Liver (tissue), 8 donors: ENCODE measurements at regions not wholly inside any gene's neighbourhood (a gene's known extent, or its start where the extent isn't known, plus 50 kb on each side); places are given as distances from the start of the nearest gene placed in this dataset.

Source experiments
- DNase-seq: peaks from one replicate; pipeline ENCODE4 v3.0.0-alpha.2; 2017; ENCODE audit warnings: low spot score
- H3K27ac ChIP-seq, 2 donors: one replicate each; pipeline ENCODE4 v1.7.0; 2013; ENCODE audit warnings: inconsistent platforms in 2 of 2, low read length in 2 of 2, control low read depth in 1 of 2, low read depth in 1 of 2, mild to moderate bottlenecking in 1 of 2
- H3K27me3 ChIP-seq, 4 donors: one replicate each; pipeline versions ENCODE4 v1.6.1 to v1.7.0; 2013; ENCODE audit warnings: low read length in 3 of 4, inconsistent platforms in 1 of 4, mild to moderate bottlenecking in 1 of 4, moderate library complexity in 1 of 4; ENCODE audit not compliant: control insufficient read depth in 4 of 4, insufficient read depth in 4 of 4
- H3K36me3 ChIP-seq, 4 donors: one replicate each; pipeline versions ENCODE4 v1.6.1 to v1.7.0; 2013; ENCODE audit warnings: low read length in 3 of 4, mild to moderate bottlenecking in 3 of 4, low read depth in 1 of 4, moderate library complexity in 1 of 4; ENCODE audit not compliant: control insufficient read depth in 4 of 4, insufficient read depth in 3 of 4
- H3K4me1 ChIP-seq, 4 donors: one replicate each; pipeline versions ENCODE4 v1.6.1 to v1.7.0; 2013; ENCODE audit warnings: low read length in 3 of 4, mild to moderate bottlenecking in 3 of 4, moderate library complexity in 1 of 4; ENCODE audit not compliant: control insufficient read depth in 4 of 4, insufficient read depth in 4 of 4
- H3K4me3 ChIP-seq, 3 donors: one replicate each; pipeline versions ENCODE4 v1.6.1 to v1.7.0; 2013; ENCODE audit warnings: low read length in 3 of 3, control low read depth in 1 of 3, low read depth in 1 of 3, mild to moderate bottlenecking in 1 of 3
- H3K9ac ChIP-seq, 2 donors: one replicate each; pipeline ENCODE4 v1.7.0; 2013; ENCODE audit warnings: low read length in 2 of 2, mild to moderate bottlenecking in 2 of 2, moderate library complexity in 2 of 2, control low read depth in 1 of 2, low read depth in 1 of 2
- H3K9me3 ChIP-seq, 4 donors: one replicate each; pipeline versions ENCODE4 v1.6.1 to v1.7.0; 2013; ENCODE audit warnings: low read length in 3 of 4; ENCODE audit not compliant: control insufficient read depth in 4 of 4
- FOXA1 ChIP-seq: IDR thresholded peaks from 2 replicates; pipeline ENCODE4 v1.6.1; 2016; ENCODE audit warnings: antibody characterized with exemption
- FOXA2 ChIP-seq: IDR thresholded peaks from 2 replicates; pipeline ENCODE4 v1.6.1; 2016; ENCODE audit warnings: antibody characterized with exemption
- GABPA ChIP-seq, 2 donors: IDR thresholded peaks in 1 of 2; conservative IDR thresholded peaks in 1 of 2; 2 replicates each; pipeline ENCODE4 v1.6.1; 2016; ENCODE audit warnings: antibody characterized with exemption in 2 of 2, mild to moderate bottlenecking in 1 of 2, moderate library complexity in 1 of 2
- HNF4A ChIP-seq, 2 donors: conservative IDR thresholded peaks; 2 replicates each; pipeline ENCODE4 v1.6.1; 2016; ENCODE audit warnings: antibody characterized with exemption in 2 of 2, mild to moderate bottlenecking in 2 of 2
- HNF4G ChIP-seq: IDR thresholded peaks from 2 replicates; pipeline ENCODE4 v1.6.1; 2016; ENCODE audit warnings: antibody characterized with exemption
- JUND ChIP-seq, 2 donors: IDR thresholded peaks; 2 replicates each; pipeline ENCODE4 v1.6.1; 2016; ENCODE audit warnings: antibody characterized with exemption in 2 of 2
- NR2F2 ChIP-seq: IDR thresholded peaks from 2 replicates; pipeline ENCODE4 v1.6.1; 2016; ENCODE audit warnings: antibody characterized with exemption
- RAD21 ChIP-seq, 2 donors: IDR thresholded peaks; 2 replicates each; pipeline ENCODE4 v1.6.1; 2016; ENCODE audit warnings: antibody characterized with exemption in 2 of 2, mild to moderate bottlenecking in 2 of 2
- RXRA ChIP-seq, 2 donors: IDR thresholded peaks; 2 replicates each; pipeline ENCODE4 v1.6.1; 2017 to 2018; ENCODE audit warnings: antibody characterized with exemption in 2 of 2, mild to moderate bottlenecking in 1 of 2
- SP1 ChIP-seq: IDR thresholded peaks from 2 replicates; pipeline ENCODE4 v1.6.1; 2018; ENCODE audit warnings: antibody characterized with exemption, mild to moderate bottlenecking
- TAF1 ChIP-seq: conservative IDR thresholded peaks from 2 replicates; pipeline ENCODE4 v1.6.1; 2016; ENCODE audit warnings: antibody characterized with exemption, mild to moderate bottlenecking
- YY1 ChIP-seq: IDR thresholded peaks from 2 replicates; pipeline ENCODE4 v1.6.1; 2016; ENCODE audit warnings: antibody characterized with exemption, mild to moderate bottlenecking
- WGBS: extraction: QIAGEN DNeasy Blood & Tissue Kit; methylation state at CpG from one replicate; pipeline ENCODE4 v1.1.7; 2013; 5-methylcytosine and 5-hydroxymethylcytosine counted together
- TF ChIP-seq, protein P1 (sequence below): IDR thresholded peaks from 2 replicates; pipeline ENCODE4 v1.6.1; 2016; ENCODE audit warnings: antibody characterized with exemption
- TF ChIP-seq, protein P2 (sequence below): IDR thresholded peaks from 2 replicates; pipeline ENCODE4 v1.6.1; 2016; ENCODE audit warnings: antibody characterized with exemption, mild to moderate bottlenecking
- TF ChIP-seq, protein P3 (sequence below): fragments of 150-350 bp; IDR thresholded peaks from 2 replicates; pipeline ENCODE4 v1.5.1; 2017; ENCODE audit warnings: improper control_type of control experiment, low read depth, low read length; ENCODE audit not compliant: missing input control
- TF ChIP-seq, protein P4 (sequence below): IDR thresholded peaks from 2 replicates; pipeline ENCODE4 v1.6.1; 2016; ENCODE audit warnings: antibody characterized with exemption
- TF ChIP-seq, protein P5 (sequence below): IDR thresholded peaks from 2 replicates; pipeline ENCODE4 v1.6.1; 2016; ENCODE audit warnings: antibody characterized with exemption
- donor health status: healthy.
- donor health status: healthy.
- donor health status: healthy.
- donor health status: healthy.
- donor health status: healthy.

DNA sequence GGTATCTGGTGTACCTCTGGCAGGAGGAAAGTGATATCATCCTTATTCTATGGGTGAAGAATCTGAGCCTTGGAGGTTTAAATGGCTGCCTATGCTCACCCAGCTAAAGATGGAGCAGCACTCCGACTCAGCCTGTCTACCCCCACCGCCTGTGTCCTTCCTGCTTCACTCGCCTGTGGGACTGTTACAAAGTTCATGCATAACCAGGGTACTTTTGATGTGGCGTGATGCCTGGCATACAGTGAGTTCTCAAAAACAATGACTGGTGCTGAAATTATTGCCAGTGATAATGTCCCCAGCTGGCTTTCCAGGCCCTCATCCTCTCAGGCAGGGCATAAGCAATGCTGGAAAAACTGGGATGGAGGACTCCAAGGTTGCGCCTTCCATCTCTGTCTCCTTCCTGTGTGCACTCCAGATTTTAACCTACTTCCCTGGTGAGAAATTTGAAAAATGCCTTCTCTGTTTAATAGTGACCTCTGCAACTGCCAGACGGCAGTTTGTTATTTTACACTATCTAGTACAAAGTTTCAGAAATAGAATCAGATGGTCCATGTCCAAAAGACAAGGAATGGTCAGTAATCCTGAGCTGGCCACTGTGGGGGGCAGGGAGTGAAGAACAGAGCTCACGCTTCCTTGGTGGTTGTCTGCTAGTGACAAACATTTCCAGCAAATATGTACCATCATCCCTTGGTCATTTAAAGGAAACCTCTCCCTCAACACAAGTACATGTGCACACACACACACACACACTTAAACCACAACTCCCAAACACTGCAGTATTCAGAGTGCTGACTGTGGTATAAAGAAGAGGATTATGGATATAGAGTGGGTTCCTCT lies 86.5 kb upstream of the NMNAT3 start:
- TF ChIP-seq RAD21 (IDR thresholded peaks at IDR 0.05) (no peak), YY1 (no peak)

DNA sequence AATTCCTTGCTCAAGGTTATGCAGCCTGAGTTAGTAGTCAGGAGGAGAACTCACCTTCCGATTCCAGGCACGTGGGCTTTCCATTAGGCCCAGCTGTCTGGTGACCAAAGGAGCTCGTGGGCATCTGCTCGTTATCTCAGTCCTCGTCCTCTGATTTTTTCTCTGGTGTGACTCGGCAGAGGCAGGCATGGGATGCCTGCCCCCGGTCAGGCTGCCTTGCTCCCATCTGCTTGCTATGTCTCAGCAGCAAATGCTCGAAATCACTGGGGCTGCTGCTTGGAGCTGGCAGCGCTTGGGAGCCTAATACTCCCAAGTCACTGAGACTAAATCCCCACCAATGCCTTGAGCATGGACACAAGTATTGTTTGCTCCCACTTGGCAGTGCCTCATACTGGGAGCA lies 84.5 kb upstream of the NMNAT3 start:
- Histone ChIP-seq H3K4me3 (no peak overlapping the region), H3K4me1 (peaks cover 4 to 23% (median 18%) of the 10 kb centered on the region in 4 donors), H3K27me3 (no peaks in the 10 kb centered on the region), H3K36me3 (no peaks in the 10 kb centered on the region), H3K27ac (no peak overlapping the region), H3K9ac (no peak overlapping the region), H3K9me3 (no peaks in the 10 kb centered on the region)
- DNase-seq = no peak
- TF ChIP-seq, protein P1, sequence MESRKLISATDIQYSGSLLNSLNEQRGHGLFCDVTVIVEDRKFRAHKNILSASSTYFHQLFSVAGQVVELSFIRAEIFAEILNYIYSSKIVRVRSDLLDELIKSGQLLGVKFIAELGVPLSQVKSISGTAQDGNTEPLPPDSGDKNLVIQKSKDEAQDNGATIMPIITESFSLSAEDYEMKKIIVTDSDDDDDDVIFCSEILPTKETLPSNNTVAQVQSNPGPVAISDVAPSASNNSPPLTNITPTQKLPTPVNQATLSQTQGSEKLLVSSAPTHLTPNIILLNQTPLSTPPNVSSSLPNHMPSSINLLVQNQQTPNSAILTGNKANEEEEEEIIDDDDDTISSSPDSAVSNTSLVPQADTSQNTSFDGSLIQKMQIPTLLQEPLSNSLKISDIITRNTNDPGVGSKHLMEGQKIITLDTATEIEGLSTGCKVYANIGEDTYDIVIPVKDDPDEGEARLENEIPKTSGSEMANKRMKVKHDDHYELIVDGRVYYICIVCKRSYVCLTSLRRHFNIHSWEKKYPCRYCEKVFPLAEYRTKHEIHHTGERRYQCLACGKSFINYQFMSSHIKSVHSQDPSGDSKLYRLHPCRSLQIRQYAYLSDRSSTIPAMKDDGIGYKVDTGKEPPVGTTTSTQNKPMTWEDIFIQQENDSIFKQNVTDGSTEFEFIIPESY = no peak
- TF ChIP-seq FOXA1 (no peak), HNF4G (no peak)
- WGBS = 89% methylated on average over 9 of the region's 9 CpGs

More for the DNA sequence above, 86.5 kb upstream of the NMNAT3 start:
- no peak overlapping the region for H3K27ac ChIP-seq
- no peaks in the 10 kb centered on the region for H3K36me3 ChIP-seq
- H3K4me1 ChIP-seq = peaks cover 2 to 15% (median 10%) of the 10 kb centered on the region in 4 donors
- DNase-seq = no peak
- H3K4me3 ChIP-seq = no peak overlapping the region
- no peaks in the 10 kb centered on the region for H3K9me3 ChIP-seq
- no peak overlapping the region for H3K9ac ChIP-seq
- 84% methylated on average over 7 of the region's 7 CpGs for WGBS
- H3K27me3 ChIP-seq = no peaks in the 10 kb centered on the region

DNA sequence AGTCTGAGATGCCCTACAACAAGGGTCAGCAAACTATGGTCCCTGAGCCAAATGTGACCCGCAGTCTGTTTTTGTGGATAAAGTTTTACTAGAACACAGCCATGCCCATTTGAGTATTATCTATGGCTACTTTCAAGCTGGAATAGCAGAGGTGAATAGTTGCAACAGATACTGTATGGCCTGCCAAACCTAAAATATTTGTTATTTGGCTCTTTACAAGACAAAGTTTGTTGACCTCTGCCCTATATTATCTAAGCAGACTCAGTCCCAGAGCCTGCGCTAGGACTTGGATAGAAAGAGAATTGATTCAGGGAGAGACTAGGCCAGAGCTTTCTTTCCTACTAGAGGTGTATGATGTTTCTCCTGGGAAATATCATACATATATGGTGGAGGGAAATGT lies 81.7 kb upstream of the NMNAT3 start:
- Histone ChIP-seq H3K4me3 (no peak overlapping the region), H3K27ac (no peak overlapping the region), H3K4me1 (peaks cover 4 to 23% (median 18%) of the 10 kb centered on the region in 4 donors), H3K9me3 (no peaks in the 10 kb centered on the region), H3K27me3 (no peaks in the 10 kb centered on the region), H3K9ac (no peak overlapping the region), H3K36me3 (no peaks in the 10 kb centered on the region)
- 24% methylated on average over 2 of the region's 2 CpGs for WGBS
- no peak for DNase-seq
- TF ChIP-seq YY1 (peak; percentile 82), HNF4G (peak; percentile 21), JUND (IDR thresholded peaks at IDR 0.05) (peak in 1 of 2 donors; percentile 45), HNF4A (conservative IDR thresholded peaks at IDR 0.05) (peak; percentile 74 to 75), TAF1 (no peak), FOXA2 (peak; percentile 28), NR2F2 (peak; percentile 68), SP1 (peak; percentile 91), FOXA1 (no peak), RXRA (IDR thresholded peaks at IDR 0.05) (peak; percentile 95 to 96), GABPA (IDR thresholded peaks at IDR 0.05 in 1 of 2, conservative IDR thresholded peaks at IDR 0.05 in 1 of 2) (peak in 1 of 2 donors; percentile 24)
- TF ChIP-seq, protein P2, sequence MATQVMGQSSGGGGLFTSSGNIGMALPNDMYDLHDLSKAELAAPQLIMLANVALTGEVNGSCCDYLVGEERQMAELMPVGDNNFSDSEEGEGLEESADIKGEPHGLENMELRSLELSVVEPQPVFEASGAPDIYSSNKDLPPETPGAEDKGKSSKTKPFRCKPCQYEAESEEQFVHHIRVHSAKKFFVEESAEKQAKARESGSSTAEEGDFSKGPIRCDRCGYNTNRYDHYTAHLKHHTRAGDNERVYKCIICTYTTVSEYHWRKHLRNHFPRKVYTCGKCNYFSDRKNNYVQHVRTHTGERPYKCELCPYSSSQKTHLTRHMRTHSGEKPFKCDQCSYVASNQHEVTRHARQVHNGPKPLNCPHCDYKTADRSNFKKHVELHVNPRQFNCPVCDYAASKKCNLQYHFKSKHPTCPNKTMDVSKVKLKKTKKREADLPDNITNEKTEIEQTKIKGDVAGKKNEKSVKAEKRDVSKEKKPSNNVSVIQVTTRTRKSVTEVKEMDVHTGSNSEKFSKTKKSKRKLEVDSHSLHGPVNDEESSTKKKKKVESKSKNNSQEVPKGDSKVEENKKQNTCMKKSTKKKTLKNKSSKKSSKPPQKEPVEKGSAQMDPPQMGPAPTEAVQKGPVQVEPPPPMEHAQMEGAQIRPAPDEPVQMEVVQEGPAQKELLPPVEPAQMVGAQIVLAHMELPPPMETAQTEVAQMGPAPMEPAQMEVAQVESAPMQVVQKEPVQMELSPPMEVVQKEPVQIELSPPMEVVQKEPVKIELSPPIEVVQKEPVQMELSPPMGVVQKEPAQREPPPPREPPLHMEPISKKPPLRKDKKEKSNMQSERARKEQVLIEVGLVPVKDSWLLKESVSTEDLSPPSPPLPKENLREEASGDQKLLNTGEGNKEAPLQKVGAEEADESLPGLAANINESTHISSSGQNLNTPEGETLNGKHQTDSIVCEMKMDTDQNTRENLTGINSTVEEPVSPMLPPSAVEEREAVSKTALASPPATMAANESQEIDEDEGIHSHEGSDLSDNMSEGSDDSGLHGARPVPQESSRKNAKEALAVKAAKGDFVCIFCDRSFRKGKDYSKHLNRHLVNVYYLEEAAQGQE = peak; percentile 66
- TF ChIP-seq, protein P3, sequence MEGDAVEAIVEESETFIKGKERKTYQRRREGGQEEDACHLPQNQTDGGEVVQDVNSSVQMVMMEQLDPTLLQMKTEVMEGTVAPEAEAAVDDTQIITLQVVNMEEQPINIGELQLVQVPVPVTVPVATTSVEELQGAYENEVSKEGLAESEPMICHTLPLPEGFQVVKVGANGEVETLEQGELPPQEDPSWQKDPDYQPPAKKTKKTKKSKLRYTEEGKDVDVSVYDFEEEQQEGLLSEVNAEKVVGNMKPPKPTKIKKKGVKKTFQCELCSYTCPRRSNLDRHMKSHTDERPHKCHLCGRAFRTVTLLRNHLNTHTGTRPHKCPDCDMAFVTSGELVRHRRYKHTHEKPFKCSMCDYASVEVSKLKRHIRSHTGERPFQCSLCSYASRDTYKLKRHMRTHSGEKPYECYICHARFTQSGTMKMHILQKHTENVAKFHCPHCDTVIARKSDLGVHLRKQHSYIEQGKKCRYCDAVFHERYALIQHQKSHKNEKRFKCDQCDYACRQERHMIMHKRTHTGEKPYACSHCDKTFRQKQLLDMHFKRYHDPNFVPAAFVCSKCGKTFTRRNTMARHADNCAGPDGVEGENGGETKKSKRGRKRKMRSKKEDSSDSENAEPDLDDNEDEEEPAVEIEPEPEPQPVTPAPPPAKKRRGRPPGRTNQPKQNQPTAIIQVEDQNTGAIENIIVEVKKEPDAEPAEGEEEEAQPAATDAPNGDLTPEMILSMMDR = no peak
- TF ChIP-seq, protein P1 = peak; percentile 56
- TF ChIP-seq, protein P4, sequence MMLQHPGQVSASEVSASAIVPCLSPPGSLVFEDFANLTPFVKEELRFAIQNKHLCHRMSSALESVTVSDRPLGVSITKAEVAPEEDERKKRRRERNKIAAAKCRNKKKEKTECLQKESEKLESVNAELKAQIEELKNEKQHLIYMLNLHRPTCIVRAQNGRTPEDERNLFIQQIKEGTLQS = no peak
- TF ChIP-seq, protein P5, sequence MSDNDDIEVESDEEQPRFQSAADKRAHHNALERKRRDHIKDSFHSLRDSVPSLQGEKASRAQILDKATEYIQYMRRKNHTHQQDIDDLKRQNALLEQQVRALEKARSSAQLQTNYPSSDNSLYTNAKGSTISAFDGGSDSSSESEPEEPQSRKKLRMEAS = peak; percentile 17
